B cell (primary cell): ENCODE measurements at regions not wholly inside any gene's neighbourhood (a gene's known extent, or its start where the extent isn't known, plus 50 kb on each side); places are given as distances from the start of the nearest gene placed in this dataset.

Experiments used
- ATAC-seq: fragments of 200-7000 bp; cut with Tn5 transposase; one replicate; pipeline ENCODE4 v1.10.0; 2021; ENCODE audit warnings: low read depth, mild to moderate bottlenecking, moderate number of reproducible peaks, moderate library complexity
- CTCF ChIA-PET: fragments of 350-600 bp; sonication (Branson Sonifier 250); formaldehyde crosslinking; loops from one replicate; lab custom pipeline; 2021; ENCODE audit warnings: antibody characterized with exemption, inconsistent platforms; lab: Charles Lee
- POLR2A ChIA-PET: fragments of 350-600 bp; sonication (Branson Sonifier 250); formaldehyde crosslinking; loops from one replicate; lab custom pipeline; 2021; ENCODE audit warnings: antibody characterized with exemption; lab: Charles Lee
- DNase-seq: peaks from one replicate; pipeline ENCODE4 v3.0.0; 2013
- H2AFZ ChIP-seq: 2 replicates; pipeline ENCODE4 v1.6.1; 2012; ENCODE audit warnings: mild to moderate bottlenecking, low read depth, low read length; ENCODE audit not compliant: insufficient read depth, poor library complexity, severe bottlenecking
- H3K27ac ChIP-seq, 2 donors: 1 replicate in 1 of 2; 2 replicates in 1 of 2; pipeline ENCODE4 v1.5.1; 2012 to 2013; ENCODE audit warnings: low read length in 2 of 2, mild to moderate bottlenecking in 2 of 2, moderate library complexity in 1 of 2
- H3K27me3 ChIP-seq, 4 experiments: fragments of 200-600 bp in 1 of 4; sonication (generic) in 1 of 4; replicated peaks in 1 of 4; 1 replicate in 2 of 4; 2 replicates in 2 of 4; pipeline versions ENCODE4 v1.6.1 to v1.7.0; 2013 to 2016; ENCODE audit warnings: low read length in 3 of 4, mild to moderate bottlenecking in 2 of 4, mixed read lengths in 1 of 4, moderate library complexity in 1 of 4; ENCODE audit not compliant: insufficient read depth in 4 of 4, control insufficient read depth in 3 of 4; ENCODE audit errors: control extremely low read depth in 1 of 4
- H3K36me3 ChIP-seq, 2 experiments: replicated peaks in 1 of 2; 1 replicate in 1 of 2; 2 replicates in 1 of 2; pipeline versions ENCODE4 v1.6.1 to v1.7.1; 2013; ENCODE audit warnings: low read length in 1 of 2; ENCODE audit not compliant: insufficient read depth in 2 of 2, control insufficient read depth in 1 of 2; ENCODE audit errors: control extremely low read depth in 1 of 2, extremely low read depth in 1 of 2
- H3K4me1 ChIP-seq, 2 donors: fragments of 200-600 bp in 1 of 2; sonication (generic) in 1 of 2; 1 replicate in 1 of 2; 2 replicates in 1 of 2; pipeline versions ENCODE4 v1.5.1 to v1.6.1; 2013 to 2017; ENCODE audit warnings: low read length in 2 of 2; ENCODE audit not compliant: control insufficient read depth in 2 of 2, insufficient read depth in 2 of 2
- H3K4me2 ChIP-seq: replicated peaks from 2 replicates; pipeline ENCODE3; 2012; ENCODE audit warnings: mild to moderate bottlenecking, low read depth, low read length; ENCODE audit not compliant: poor library complexity, severe bottlenecking
- H3K4me3 ChIP-seq, 5 experiments: fragments of 200-600 bp in 1 of 5; sonication (generic) in 1 of 5; 1 replicate in 3 of 5; 2 replicates in 2 of 5; pipeline versions ENCODE4 v1.5.1 to v1.7.0; 2011 to 2016; ENCODE audit warnings: low read length in 4 of 5, mild to moderate bottlenecking in 4 of 5, low read depth in 2 of 5, control low read depth in 1 of 5, moderate library complexity in 1 of 5; ENCODE audit not compliant: insufficient read depth in 1 of 5; ENCODE audit errors: control extremely low read depth in 1 of 5, extremely low read depth in 1 of 5
- H3K79me2 ChIP-seq: fragments of 200-600 bp; sonication (generic); one replicate; pipeline ENCODE4 v1.6.0; 2016; ENCODE audit warnings: low read length; ENCODE audit not compliant: control insufficient read depth, insufficient read depth
- H3K9ac ChIP-seq: fragments of 200-600 bp; sonication (generic); 2 replicates; pipeline ENCODE4 v1.6.1; 2017; ENCODE audit warnings: mild to moderate bottlenecking, low read length, moderate library complexity
- H3K9me3 ChIP-seq, 3 donors: one replicate each; pipeline versions ENCODE4 v1.6.1 to v1.7.1; 2013; ENCODE audit warnings: low read length in 2 of 3; ENCODE audit not compliant: control insufficient read depth in 2 of 3, insufficient read depth in 1 of 3; ENCODE audit errors: control extremely low read depth in 1 of 3
- H4K20me1 ChIP-seq: 2 replicates; pipeline ENCODE4 v1.6.0; 2012; ENCODE audit warnings: mild to moderate bottlenecking, low read length; ENCODE audit not compliant: insufficient read depth, control insufficient read depth, poor library complexity, severe bottlenecking
- H3K27ac Mint-ChIP-seq: one replicate; pipeline ENCODE4 v1.8.0; 2021; ENCODE audit warnings: mixed read lengths
- H3K27me3 Mint-ChIP-seq: one replicate; pipeline ENCODE4 v1.8.0; 2021; ENCODE audit warnings: mixed read lengths
- H3K4me1 Mint-ChIP-seq: one replicate; pipeline ENCODE4 v1.8.0; 2021; ENCODE audit warnings: mixed read lengths
- H3K4me3 Mint-ChIP-seq: one replicate; pipeline ENCODE4 v1.8.0; 2021; ENCODE audit warnings: mixed read lengths
- H3K9me3 Mint-ChIP-seq: one replicate; pipeline ENCODE4 v1.8.0; 2022; ENCODE audit warnings: mixed read lengths; ENCODE audit not compliant: insufficient read depth
- EZH2 ChIP-seq: IDR thresholded peaks from 2 replicates; pipeline ENCODE4 v1.6.1; 2012; ENCODE audit warnings: borderline replicate concordance, low read depth, mild to moderate bottlenecking, moderate library complexity, low read length; ENCODE audit not compliant: insufficient read depth, poor library complexity, severe bottlenecking
- WGBS: methylation state at CpG from one replicate; pipeline ENCODE4 v1.1.5; 2013; ENCODE audit warnings: missing lambda C conversion rate; ENCODE audit not compliant: insufficient coverage; 5-methylcytosine and 5-hydroxymethylcytosine counted together
- intact Hi-C: fragments of 100-400 bp; cut with micrococcal nuclease; formaldehyde crosslinking; loops from one replicate; pipeline ENCODE4 v1.10.0; 2022
- TF ChIP-seq, protein P1 (sequence below): fragments of 200-600 bp; IDR thresholded peaks from one replicate; pipeline ENCODE4 v1.8.0; 2022; ENCODE audit warnings: antibody characterized with exemption, mild to moderate bottlenecking

DNA sequence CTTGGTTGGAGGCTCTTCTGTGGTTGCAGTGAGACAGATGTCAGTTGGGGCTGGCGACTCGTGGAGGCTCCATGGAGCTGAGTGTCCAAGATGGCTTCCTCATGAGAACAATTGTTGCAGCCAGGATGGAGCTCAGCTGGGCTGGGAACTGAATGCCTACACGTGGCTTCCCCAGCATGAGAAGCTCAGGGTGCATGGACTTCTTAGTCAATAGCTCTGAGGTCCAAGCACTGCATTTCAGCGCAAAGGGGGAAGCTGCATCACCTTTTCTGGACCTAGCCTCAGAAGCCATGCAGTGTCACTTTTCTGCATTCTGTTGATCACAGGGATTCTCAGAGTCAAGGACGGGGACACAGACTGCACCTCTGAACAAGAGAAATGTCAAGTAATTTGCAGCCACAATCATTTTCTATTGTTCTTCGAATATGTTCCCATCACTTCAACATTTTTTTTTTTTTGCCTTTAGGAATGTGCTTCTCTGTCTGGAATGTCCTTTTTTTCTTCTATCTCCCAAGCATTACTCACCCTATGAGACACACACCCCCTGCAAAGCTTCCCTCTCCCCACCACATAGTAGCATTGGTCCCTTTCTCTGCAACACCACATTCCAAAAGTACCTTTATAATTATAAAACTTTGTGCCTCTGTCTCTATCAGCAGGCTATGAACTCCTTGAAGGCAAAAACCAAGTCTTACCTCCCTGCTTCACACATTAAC lies 57.5 kb upstream of the STK32A start:
- no peaks in the 10 kb centered on the region for H4K20me1 ChIP-seq
- H3K4me2 ChIP-seq = no peak overlapping the region
- H3K27me3 ChIP-seq = no peaks in the 10 kb centered on the region
- H3K79me2 ChIP-seq = no peaks in the 10 kb centered on the region
- H3K4me3 ChIP-seq = no peak overlapping the region
- H3K4me3 Mint-ChIP-seq = no peak overlapping the region
- ATAC-seq (no peak), DNase-seq (no peak)
- no peak overlapping the region for H3K27ac ChIP-seq
- H2AFZ ChIP-seq = no peak overlapping the region
- POLR2A ChIA-PET = no interaction called here
- intact Hi-C loops = no loop called here
- no peaks in the 10 kb centered on the region for H3K9me3 Mint-ChIP-seq
- no peaks in the 10 kb centered on the region for H3K9me3 ChIP-seq
- no peaks in the 10 kb centered on the region for H3K36me3 ChIP-seq
- CTCF ChIA-PET = interaction anchor here (1.6 kb wide), 1 partner anchor 9 kb away, joined by 8 read pairs; no protein-coding TSS in a partner anchor
- no peak overlapping the region for H3K9ac ChIP-seq
- no peak overlapping the region for H3K27ac Mint-ChIP-seq
- no peaks in the 10 kb centered on the region for H3K4me1 ChIP-seq
- H3K27me3 Mint-ChIP-seq = no peaks in the 10 kb centered on the region
- 56% methylated on average over 5 of the region's 6 CpGs for WGBS
- TF ChIP-seq EZH2 = no peak
- TF ChIP-seq, protein P1, sequence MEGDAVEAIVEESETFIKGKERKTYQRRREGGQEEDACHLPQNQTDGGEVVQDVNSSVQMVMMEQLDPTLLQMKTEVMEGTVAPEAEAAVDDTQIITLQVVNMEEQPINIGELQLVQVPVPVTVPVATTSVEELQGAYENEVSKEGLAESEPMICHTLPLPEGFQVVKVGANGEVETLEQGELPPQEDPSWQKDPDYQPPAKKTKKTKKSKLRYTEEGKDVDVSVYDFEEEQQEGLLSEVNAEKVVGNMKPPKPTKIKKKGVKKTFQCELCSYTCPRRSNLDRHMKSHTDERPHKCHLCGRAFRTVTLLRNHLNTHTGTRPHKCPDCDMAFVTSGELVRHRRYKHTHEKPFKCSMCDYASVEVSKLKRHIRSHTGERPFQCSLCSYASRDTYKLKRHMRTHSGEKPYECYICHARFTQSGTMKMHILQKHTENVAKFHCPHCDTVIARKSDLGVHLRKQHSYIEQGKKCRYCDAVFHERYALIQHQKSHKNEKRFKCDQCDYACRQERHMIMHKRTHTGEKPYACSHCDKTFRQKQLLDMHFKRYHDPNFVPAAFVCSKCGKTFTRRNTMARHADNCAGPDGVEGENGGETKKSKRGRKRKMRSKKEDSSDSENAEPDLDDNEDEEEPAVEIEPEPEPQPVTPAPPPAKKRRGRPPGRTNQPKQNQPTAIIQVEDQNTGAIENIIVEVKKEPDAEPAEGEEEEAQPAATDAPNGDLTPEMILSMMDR = no peak
- no peaks in the 10 kb centered on the region for H3K4me1 Mint-ChIP-seq

DNA sequence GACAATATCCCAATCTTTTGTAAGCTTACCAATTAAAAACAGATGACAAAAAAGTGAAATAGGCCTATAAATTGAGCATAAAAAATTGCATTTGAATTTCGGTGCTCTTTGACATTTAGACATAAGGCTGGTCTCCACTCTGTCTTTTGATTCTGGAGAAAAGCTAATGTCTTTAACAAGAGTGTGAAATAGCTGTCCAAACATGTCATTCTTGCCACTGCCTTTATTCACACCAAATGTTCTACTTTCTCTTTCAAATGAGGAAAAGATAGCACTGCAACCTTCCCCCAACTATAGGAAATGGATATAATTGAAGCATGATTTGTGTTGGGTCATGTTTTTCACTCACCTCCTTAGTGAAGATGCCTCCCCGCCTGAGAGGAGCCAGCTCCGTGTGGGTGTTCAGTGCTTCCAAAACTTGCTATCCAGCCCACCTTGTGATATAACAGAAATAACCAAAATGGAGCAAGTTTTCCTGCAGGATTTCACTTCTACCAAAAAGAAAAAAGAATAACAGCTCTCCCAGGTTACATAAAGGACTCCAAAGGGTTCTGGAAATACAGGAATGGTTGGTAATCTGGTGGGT lies 55.2 kb upstream of the STK32A start:
- DNase-seq = no peak
- Mint-ChIP-seq H3K4me1 (no peaks in the 10 kb centered on the region), H3K4me3 (no peak overlapping the region), H3K27ac (no peak overlapping the region), H3K27me3 (no peaks in the 10 kb centered on the region), H3K9me3 (no peaks in the 10 kb centered on the region)
- Histone ChIP-seq H3K4me1 (no peaks in the 10 kb centered on the region), H2AFZ (no peak overlapping the region), H3K9me3 (no peaks in the 10 kb centered on the region), H3K4me3 (no peak overlapping the region), H3K4me2 (no peak overlapping the region), H3K27me3 (no peaks in the 10 kb centered on the region), H4K20me1 (no peaks in the 10 kb centered on the region), H3K27ac (no peak overlapping the region), H3K79me2 (no peaks in the 10 kb centered on the region), H3K36me3 (no peaks in the 10 kb centered on the region), H3K9ac (no peak overlapping the region)
- WGBS = no CpG with 5 or more reads among the region's 3 CpGs
- ChIA-PET POLR2A (no interaction called here), CTCF (interaction anchor here (3.5 kb wide), 1 partner anchor 10 kb away, joined by 20 read pairs; no protein-coding TSS in a partner anchor)
- intact Hi-C loops = no loop called here
- ATAC-seq = no peak
- TF ChIP-seq, protein P1 = no peak
- TF ChIP-seq EZH2 = no peak
